OCI-LY7 (cell line): ENCODE measurements at regions not wholly inside any gene's neighbourhood (a gene's known extent, or its start where the extent isn't known, plus 50 kb on each side); places are given as distances from the start of the nearest gene placed in this dataset.
"Not testable (repeated sequence)": the region's sequence is repeated elsewhere in the genome, so short reads cannot be mapped to it uniquely, and the experiment has no call there.

Source experiments
- BruUV-seq: library from RNA; stranded (reverse); fragments of 400-500 nt; replicated peaks from 2 replicates; lab custom pipeline; 2021; lab: Mats Ljungman, UMichigan
- CTCF ChIA-PET: fragments of 300-600 bp; sonication (Branson Sonifier 250); formaldehyde crosslinking; loops from one replicate; lab custom pipeline; 2022; ENCODE audit warnings: antibody characterized with exemption; ENCODE audit not compliant: unreplicated experiment; lab: Charles Lee
- POLR2A ChIA-PET: fragments of 300-600 bp; sonication (Branson Sonifier 250); formaldehyde crosslinking; loops from one replicate; lab custom pipeline; 2022; ENCODE audit warnings: antibody characterized with exemption; lab: Charles Lee
- DNase-seq: peaks from one replicate; pipeline ENCODE4 v3.0.0-alpha.2; 2015; ENCODE audit warnings: low spot score
- H2AFZ ChIP-seq: fragments of 200-600 bp; sonication (generic), shearing (Covaris generic); 2 replicates; pipeline ENCODE4 v1.6.1; 2014; ENCODE audit warnings: mild to moderate bottlenecking, antibody characterized with exemption, low read length, moderate library complexity
- H3K27ac ChIP-seq: fragments of 200-600 bp; sonication (generic); 2 replicates; pipeline ENCODE4 v1.5.1; 2014; ENCODE audit warnings: mixed run types, low read depth, mild to moderate bottlenecking, moderate library complexity, low read length, inconsistent platforms; ENCODE audit not compliant: poor library complexity, severe bottlenecking
- H3K36me3 ChIP-seq: fragments of 200-600 bp; sonication (generic); 2 replicates; pipeline ENCODE4 v1.6.1; 2014; ENCODE audit warnings: mild to moderate bottlenecking, antibody characterized with exemption, low read length, moderate library complexity, mixed read lengths; ENCODE audit not compliant: insufficient read depth
- H3K4me1 ChIP-seq: fragments of 200-600 bp; sonication (generic); 2 replicates; pipeline ENCODE4 v1.5.1; 2014; ENCODE audit warnings: mild to moderate bottlenecking, low read length; ENCODE audit not compliant: insufficient read depth, poor library complexity, severe bottlenecking
- H3K4me2 ChIP-seq: fragments of 200-600 bp; sonication (generic); 2 replicates; pipeline ENCODE4 v1.6.1; 2014; ENCODE audit warnings: mild to moderate bottlenecking, low read length
- H3K4me3 ChIP-seq: fragments of 200-600 bp; sonication (generic); 2 replicates; pipeline ENCODE4 v1.5.1; 2014; ENCODE audit warnings: mild to moderate bottlenecking, low read depth, low read length; ENCODE audit not compliant: poor library complexity, severe bottlenecking
- H3K79me2 ChIP-seq: fragments of 200-600 bp; sonication (generic); 2 replicates; pipeline ENCODE4 v1.6.1; 2016; ENCODE audit warnings: low read depth, mild to moderate bottlenecking, low read length, moderate library complexity, mixed read lengths; ENCODE audit not compliant: insufficient read depth
- H3K9me2 ChIP-seq: fragments of 200-600 bp; sonication (generic); 2 replicates; pipeline ENCODE4 v1.6.1; 2016; ENCODE audit warnings: mild to moderate bottlenecking, low read length, mixed read lengths; ENCODE audit not compliant: insufficient read depth
- H3K9me3 ChIP-seq: fragments of 200-600 bp; sonication (generic); 2 replicates; pipeline ENCODE4 v1.6.1; 2014; ENCODE audit warnings: mild to moderate bottlenecking, mixed run types, low read length, mixed read lengths
- H4K20me1 ChIP-seq: fragments of 200-600 bp; sonication (generic); 2 replicates; pipeline ENCODE4 v1.6.1; 2014; ENCODE audit warnings: mild to moderate bottlenecking, antibody characterized with exemption, low read length, moderate library complexity, mixed read lengths; ENCODE audit not compliant: insufficient read depth
- EZH2phosphoT487 ChIP-seq: fragments of 200-600 bp; sonication (generic); IDR thresholded peaks from 2 replicates; pipeline ENCODE4 v1.6.1; 2018; ENCODE audit warnings: low read depth, borderline replicate concordance, mild to moderate bottlenecking, mixed run types, antibody characterized with exemption, low read length, moderate library complexity, mixed read lengths
- intact Hi-C: fragments of 100-400 bp; cut with micrococcal nuclease; formaldehyde crosslinking; loops from one replicate; pipeline ENCODE4 v1.10.0; 2022; ENCODE audit not compliant: unreplicated experiment
- TF ChIP-seq, protein P1 (sequence below): fragments of 200-600 bp; sonication (generic); conservative IDR thresholded peaks from 2 replicates; pipeline ENCODE4 v1.5.1; 2014; ENCODE audit warnings: mild to moderate bottlenecking, antibody characterized with exemption, low read length, moderate library complexity, mixed read lengths

GRCh38 chr18:43367895-43368294, 90.6 kb upstream of the SYT4 start:
- Histone ChIP-seq H3K9me2 (no peaks in the 10 kb centered on the region), H2AFZ (no peak overlapping the region), H3K4me1 (no peaks in the 10 kb centered on the region), H3K9me3 (no peaks in the 10 kb centered on the region), H3K36me3 (no peaks in the 10 kb centered on the region), H3K4me3 (no peak overlapping the region), H3K4me2 (no peak overlapping the region), H3K27ac (no peak overlapping the region), H3K79me2 (no peaks in the 10 kb centered on the region), H4K20me1 (no peaks in the 10 kb centered on the region)
- BruUV-seq = no TSS peak
- intact Hi-C loops = no loop called here
- TF ChIP-seq, protein P1, sequence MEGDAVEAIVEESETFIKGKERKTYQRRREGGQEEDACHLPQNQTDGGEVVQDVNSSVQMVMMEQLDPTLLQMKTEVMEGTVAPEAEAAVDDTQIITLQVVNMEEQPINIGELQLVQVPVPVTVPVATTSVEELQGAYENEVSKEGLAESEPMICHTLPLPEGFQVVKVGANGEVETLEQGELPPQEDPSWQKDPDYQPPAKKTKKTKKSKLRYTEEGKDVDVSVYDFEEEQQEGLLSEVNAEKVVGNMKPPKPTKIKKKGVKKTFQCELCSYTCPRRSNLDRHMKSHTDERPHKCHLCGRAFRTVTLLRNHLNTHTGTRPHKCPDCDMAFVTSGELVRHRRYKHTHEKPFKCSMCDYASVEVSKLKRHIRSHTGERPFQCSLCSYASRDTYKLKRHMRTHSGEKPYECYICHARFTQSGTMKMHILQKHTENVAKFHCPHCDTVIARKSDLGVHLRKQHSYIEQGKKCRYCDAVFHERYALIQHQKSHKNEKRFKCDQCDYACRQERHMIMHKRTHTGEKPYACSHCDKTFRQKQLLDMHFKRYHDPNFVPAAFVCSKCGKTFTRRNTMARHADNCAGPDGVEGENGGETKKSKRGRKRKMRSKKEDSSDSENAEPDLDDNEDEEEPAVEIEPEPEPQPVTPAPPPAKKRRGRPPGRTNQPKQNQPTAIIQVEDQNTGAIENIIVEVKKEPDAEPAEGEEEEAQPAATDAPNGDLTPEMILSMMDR = no peak
- TF ChIP-seq EZH2phosphoT487 = no peak
- ChIA-PET POLR2A (no interaction called here), CTCF (no interaction called here)
- no peak for DNase-seq

DNA sequence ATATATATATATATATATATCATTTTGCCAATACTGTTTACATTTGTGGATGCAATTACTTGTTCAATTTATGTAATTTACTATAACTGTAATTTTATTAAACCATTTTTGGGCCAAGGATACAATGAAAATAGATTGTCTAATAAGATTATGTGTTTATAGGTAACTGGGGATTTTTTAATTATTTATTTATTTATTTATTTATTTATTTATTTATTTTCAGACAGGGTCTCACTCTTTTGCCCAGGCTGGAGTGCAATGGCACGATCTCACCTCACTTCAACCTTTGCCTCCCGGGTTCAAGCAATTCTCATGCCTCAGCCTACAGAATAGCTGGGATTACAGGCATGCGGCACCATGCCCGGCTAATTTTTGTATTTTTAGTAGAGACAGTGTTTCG, 92.0 kb upstream of the SYT4 start:
- POLR2A ChIA-PET, CTCF ChIA-PET, H3K4me3 ChIP-seq, intact Hi-C loops, H3K9me3 ChIP-seq, H3K4me1 ChIP-seq, H4K20me1 ChIP-seq, H3K4me2 ChIP-seq, BruUV-seq, H2AFZ ChIP-seq, DNase-seq, H3K79me2 ChIP-seq, H3K36me3 ChIP-seq, H3K9me2 ChIP-seq, H3K27ac ChIP-seq: not testable (repeated sequence)

DNA sequence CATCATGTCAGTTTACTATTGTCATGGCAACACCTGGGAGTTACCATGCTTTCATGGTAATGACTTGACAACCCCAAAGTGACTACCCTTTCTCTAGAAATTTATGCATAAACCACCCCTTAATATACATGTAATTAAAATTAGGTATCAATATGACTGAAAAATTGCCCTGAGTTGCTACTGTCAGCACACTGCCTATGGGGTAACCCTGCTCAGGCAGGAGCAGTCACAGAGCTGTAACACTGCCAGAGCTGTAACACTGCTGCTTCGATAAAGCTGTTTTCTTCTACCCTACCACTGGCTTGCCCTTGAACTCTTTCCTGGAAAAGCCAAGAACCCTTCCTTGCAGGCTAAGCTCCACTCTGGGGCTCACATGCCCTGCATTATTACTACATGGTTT, 95.5 kb upstream of the SYT4 start:
- no TSS peak for BruUV-seq
- ChIA-PET POLR2A (no interaction called here), CTCF (no interaction called here)
- Histone ChIP-seq H3K79me2 (no peaks in the 10 kb centered on the region), H2AFZ (no peak overlapping the region), H3K4me3 (no peak overlapping the region), H3K36me3 (no peaks in the 10 kb centered on the region), H3K9me3 (no peaks in the 10 kb centered on the region), H3K4me1 (no peaks in the 10 kb centered on the region), H3K4me2 (no peak overlapping the region), H3K9me2 (no peaks in the 10 kb centered on the region), H4K20me1 (no peaks in the 10 kb centered on the region), H3K27ac (no peak overlapping the region)
- TF ChIP-seq, protein P1 = no peak
- TF ChIP-seq EZH2phosphoT487 = no peak
- DNase-seq = no peak
- intact Hi-C loops = no loop called here
